M059J (cell line): ENCODE measurements at regions not wholly inside any gene's neighbourhood (a gene's known extent, or its start where the extent isn't known, plus 50 kb on each side); places are given as distances from the start of the nearest gene placed in this dataset.
A peak's percentile ranks its signal among the peaks of the same experiment; 100 is the strongest.

ENCODE experiments used
- DNase-seq: peaks from one replicate; pipeline ENCODE4 v3.0.0-alpha.2; 2012; ENCODE audit warnings: low read depth

DNA sequence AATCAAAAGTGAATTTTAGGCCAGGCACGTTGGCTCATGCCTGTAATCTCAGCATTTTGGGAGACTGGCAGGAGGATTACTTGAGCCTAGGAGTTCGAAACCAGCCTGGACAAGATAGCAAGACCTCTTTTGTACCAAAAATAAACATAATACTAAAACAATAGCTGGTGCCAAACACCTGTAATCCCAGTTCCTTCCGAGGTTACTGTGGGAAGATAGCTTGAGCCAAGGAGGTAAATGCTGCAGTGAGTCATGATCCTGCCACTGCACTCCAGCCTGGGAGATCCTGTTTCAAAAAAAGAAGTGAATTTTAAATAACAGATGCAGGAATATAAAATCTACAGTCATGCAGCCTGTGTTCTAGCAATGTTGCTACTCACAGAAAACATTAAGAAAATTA lies 488.3 kb downstream of the PPARGC1A start:
- peak; percentile 4 for DNase-seq

DNA sequence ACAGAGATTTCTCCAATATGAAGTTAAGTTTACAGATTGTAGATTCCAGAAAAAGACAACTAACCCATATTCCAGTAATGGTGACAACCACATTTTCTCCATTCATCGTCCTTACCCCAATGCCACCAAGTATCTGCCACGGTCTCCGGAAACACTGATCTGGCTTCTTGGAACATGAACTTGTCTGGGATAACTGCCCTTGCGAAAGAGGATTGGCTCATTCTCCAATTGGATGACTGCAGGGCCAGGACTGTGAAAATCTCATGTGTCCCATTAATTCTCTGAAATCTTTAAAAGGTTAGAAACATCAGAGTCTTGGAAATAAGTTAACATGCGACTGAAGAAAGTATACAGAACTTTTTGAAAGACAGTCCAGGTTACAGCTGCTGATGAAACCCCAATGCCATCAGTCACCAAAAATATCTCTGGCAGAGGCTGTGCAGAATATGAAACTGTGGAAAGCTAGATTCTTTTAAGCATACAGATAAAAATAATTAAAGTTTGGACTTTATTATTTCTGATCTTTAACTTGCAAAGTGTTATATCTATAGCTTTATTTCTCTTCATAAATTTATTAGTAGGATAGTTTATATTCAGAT lies 496.9 kb downstream of the PPARGC1A start:
- no peak for DNase-seq

GRCh38 chr4:23390246-23390645 lies 499.6 kb downstream of the PPARGC1A start:
- no peak for DNase-seq

- no peak for DNase-seq
Observed at GRCh38 chr4:23388699-23389395, 501.0 kb downstream of the PPARGC1A start.

- DNase-seq = no peak
Observed at GRCh38 chr4:23388255-23388654, 501.6 kb downstream of the PPARGC1A start.

GRCh38 chr4:23384741-23385140 lies 505.1 kb downstream of the PPARGC1A start:
- peak; percentile 34 for DNase-seq

DNA sequence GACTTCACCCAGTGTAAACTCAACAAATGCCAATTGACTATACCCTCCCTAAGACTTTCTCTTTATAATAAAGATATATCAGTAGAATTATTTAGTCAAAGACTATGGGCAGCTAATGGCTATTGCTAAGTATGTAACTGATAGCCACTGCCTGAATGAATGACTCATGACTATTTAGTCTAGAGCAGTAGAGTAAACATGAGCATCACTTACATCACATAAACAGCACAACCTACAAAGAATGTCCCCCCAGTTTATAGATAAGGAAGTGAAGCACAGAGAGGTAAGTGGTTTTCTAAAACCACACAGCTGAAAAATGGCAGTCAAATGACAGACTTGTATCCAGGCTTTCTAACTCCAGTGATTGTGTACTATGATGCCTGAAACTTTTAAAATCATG lies 507.0 kb downstream of the PPARGC1A start:
- peak; percentile 31 for DNase-seq

- peak; percentile 32 for DNase-seq
Observed at GRCh38 chr4:23374259-23374658, 515.6 kb downstream of the PPARGC1A start.

- peak; percentile 87 for DNase-seq
Observed at GRCh38 chr4:23373261-23373660, 516.6 kb downstream of the PPARGC1A start.

GRCh38 chr4:23371533-23371932 lies 518.3 kb downstream of the PPARGC1A start:
- DNase-seq = no peak

GRCh38 chr4:23369331-23369730 lies 520.5 kb downstream of the PPARGC1A start:
- no peak for DNase-seq

GRCh38 chr4:23368081-23368697 lies 521.7 kb downstream of the PPARGC1A start:
- peak; percentile 35 for DNase-seq

- no peak for DNase-seq
Observed at GRCh38 chr4:23366557-23366906, 523.3 kb downstream of the PPARGC1A start.

- no peak for DNase-seq
Observed at GRCh38 chr4:23365871-23366556, 523.8 kb downstream of the PPARGC1A start.

GRCh38 chr4:23365086-23365485 lies 524.8 kb downstream of the PPARGC1A start:
- DNase-seq = no peak

- DNase-seq = no peak
Observed at GRCh38 chr4:23364167-23364566, 525.7 kb downstream of the PPARGC1A start.

DNA sequence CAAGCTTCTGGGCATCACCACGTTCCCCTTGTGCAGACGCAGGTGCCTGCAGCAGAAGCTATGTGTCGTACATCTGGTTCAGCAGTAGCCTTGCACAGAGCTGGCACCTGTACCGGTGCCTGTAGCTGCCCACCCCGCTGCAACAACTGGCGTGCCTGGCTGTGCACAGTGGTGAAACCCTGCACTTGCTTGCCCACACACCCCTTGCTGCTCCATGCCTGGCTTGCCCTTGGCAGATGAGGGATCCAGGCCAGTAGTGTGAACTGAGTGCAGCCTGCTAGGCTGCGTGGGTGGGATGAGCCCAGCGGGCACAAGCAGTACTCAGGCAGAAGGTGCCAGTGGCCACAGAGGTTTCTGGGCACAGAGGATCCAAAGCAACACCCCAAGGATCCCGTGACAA lies 528.4 kb downstream of the PPARGC1A start:
- DNase-seq = no peak

DNA sequence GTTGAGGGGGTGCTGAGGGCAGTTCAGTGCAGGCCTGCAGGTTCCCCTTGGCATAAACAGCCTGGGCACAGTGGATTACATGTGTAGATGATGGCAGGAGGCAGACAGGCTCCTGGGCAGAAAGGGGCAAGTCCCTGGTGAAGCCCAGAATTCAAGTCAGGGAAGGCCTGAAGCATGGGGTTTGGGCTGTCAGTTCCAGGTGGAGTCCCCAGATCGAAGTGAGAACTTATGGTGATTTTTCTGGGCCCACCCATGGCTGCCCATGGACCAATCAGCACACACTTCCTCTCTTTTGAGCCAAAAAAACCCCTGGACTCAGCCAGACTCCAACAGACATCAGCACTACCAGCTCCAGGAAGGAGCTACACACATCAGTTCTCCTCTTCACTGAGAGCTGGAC lies 529.1 kb downstream of the PPARGC1A start:
- no peak for DNase-seq

GRCh38 chr4:23355258-23355657 lies 534.6 kb downstream of the PPARGC1A start:
- no peak for DNase-seq

GRCh38 chr4:23353200-23353599 lies 536.6 kb downstream of the PPARGC1A start:
- no peak for DNase-seq

- DNase-seq = no peak
Observed at GRCh38 chr4:23348789-23349498, 540.9 kb downstream of the PPARGC1A start.

- DNase-seq = peak; percentile 13
Observed at GRCh38 chr4:23337292-23337691, 552.6 kb downstream of the PPARGC1A start.
